H9 (cell line): ENCODE measurements at regions not wholly inside any gene's neighbourhood (a gene's known extent, or its start where the extent isn't known, plus 50 kb on each side); places are given as distances from the start of the nearest gene placed in this dataset.

Source experiments
- DNase-seq: peaks from one replicate; pipeline ENCODE4 v3.0.0-alpha.2; 2017
- H2AFZ ChIP-seq: one replicate; pipeline ENCODE4 v1.6.1; 2013; ENCODE audit warnings: mild to moderate bottlenecking, low read length, control low read depth, moderate library complexity
- H2AK5ac ChIP-seq: 2 replicates; pipeline ENCODE4 v1.6.1; 2013; ENCODE audit warnings: low read length, control low read depth, mixed read lengths; ENCODE audit not compliant: insufficient read length
- H2BK120ac ChIP-seq: one replicate; pipeline ENCODE4 v1.6.1; 2013; ENCODE audit warnings: low read depth, mild to moderate bottlenecking, low read length, control low read depth, inconsistent platforms; ENCODE audit not compliant: poor library complexity, severe bottlenecking
- H2BK12ac ChIP-seq: 2 replicates; pipeline ENCODE4 v1.6.1; 2013; ENCODE audit warnings: low read length, control low read depth, mixed read lengths, low read depth; ENCODE audit not compliant: insufficient read length
- H2BK15ac ChIP-seq: 2 replicates; pipeline ENCODE4 v1.6.1; 2013; ENCODE audit warnings: low read depth, low read length, control low read depth
- H2BK20ac ChIP-seq: one replicate; pipeline ENCODE4 v1.6.1; 2013; ENCODE audit warnings: low read depth, mild to moderate bottlenecking, low read length, control low read depth, inconsistent platforms; ENCODE audit not compliant: poor library complexity, severe bottlenecking
- H2BK5ac ChIP-seq: 2 replicates; pipeline ENCODE4 v1.6.1; 2013; ENCODE audit warnings: low read length, control low read depth, mixed read lengths; ENCODE audit not compliant: insufficient read length
- H3K14ac ChIP-seq: 2 replicates; pipeline ENCODE4 v1.6.1; 2013; ENCODE audit warnings: low read length, control low read depth; ENCODE audit not compliant: insufficient read depth
- H3K18ac ChIP-seq: 2 replicates; pipeline ENCODE4 v1.6.1; 2013; ENCODE audit warnings: low read depth, mild to moderate bottlenecking, mixed read lengths, low read length, control low read depth; ENCODE audit not compliant: insufficient read length
- H3K23ac ChIP-seq: 2 replicates; pipeline ENCODE4 v1.6.1; 2013; ENCODE audit warnings: low read length, control low read depth, mixed read lengths, low read depth; ENCODE audit not compliant: insufficient read length
- H3K23me2 ChIP-seq: 2 replicates; pipeline ENCODE4 v1.6.1; 2013; ENCODE audit warnings: low read depth, mild to moderate bottlenecking, mixed read lengths, low read length, control low read depth; ENCODE audit not compliant: insufficient read length, poor library complexity, severe bottlenecking
- H3K27ac ChIP-seq: 2 replicates; pipeline ENCODE4 v1.5.1; 2013; ENCODE audit warnings: low read length, control low read depth, mixed read lengths, low read depth; ENCODE audit not compliant: insufficient read length
- H3K27me3 ChIP-seq: 2 replicates; pipeline ENCODE4 v1.6.1; 2013; ENCODE audit warnings: low read length, control low read depth, inconsistent platforms; ENCODE audit not compliant: insufficient read depth
- H3K4ac ChIP-seq: 2 replicates; pipeline ENCODE4 v1.6.1; 2013; ENCODE audit warnings: low read depth, mild to moderate bottlenecking, control low read depth, inconsistent platforms, low read length, moderate library complexity
- H3K4me1 ChIP-seq: 2 replicates; pipeline ENCODE4 v1.6.1; 2013; ENCODE audit warnings: low read length, control low read depth, inconsistent platforms; ENCODE audit not compliant: insufficient read depth
- H3K4me2 ChIP-seq: 2 replicates; pipeline ENCODE4 v1.6.1; 2013; ENCODE audit warnings: low read length, control low read depth, mixed read lengths; ENCODE audit not compliant: insufficient read length, insufficient read depth
- H3K56ac ChIP-seq: 2 replicates; pipeline ENCODE4 v1.6.1; 2013; ENCODE audit warnings: low read depth, mild to moderate bottlenecking, mixed read lengths, low read length, control low read depth; ENCODE audit not compliant: insufficient read length
- H3K79me1 ChIP-seq: 2 replicates; pipeline ENCODE4 v1.6.1; 2013; ENCODE audit warnings: low read depth, mild to moderate bottlenecking, moderate library complexity, low read length, control low read depth, inconsistent platforms; ENCODE audit not compliant: insufficient read depth, poor library complexity, severe bottlenecking
- H3K79me2 ChIP-seq: 2 replicates; pipeline ENCODE4 v1.6.1; 2013; ENCODE audit warnings: low read length, control low read depth, inconsistent platforms; ENCODE audit not compliant: insufficient read depth
- H3K9ac ChIP-seq: 2 replicates; pipeline ENCODE4 v1.6.1; 2013; ENCODE audit warnings: low read length, control low read depth, mixed read lengths; ENCODE audit not compliant: insufficient read length; ENCODE audit errors: extremely low read depth
- H3K9me3 ChIP-seq: one replicate; pipeline ENCODE4 v1.6.1; 2013; ENCODE audit warnings: low read depth, low read length, inconsistent platforms; ENCODE audit not compliant: control insufficient read depth
- H3T11ph ChIP-seq: one replicate; pipeline ENCODE4 v1.6.1; 2013; ENCODE audit warnings: mild to moderate bottlenecking, low read length, control low read depth, inconsistent platforms
- H4K20me1 ChIP-seq: one replicate; pipeline ENCODE4 v1.6.1; 2013; ENCODE audit not compliant: control insufficient read depth, insufficient read length, insufficient read depth
- H4K5ac ChIP-seq: 2 replicates; pipeline ENCODE4 v1.6.1; 2013; ENCODE audit warnings: low read depth, mild to moderate bottlenecking, mixed read lengths, low read length, control low read depth; ENCODE audit not compliant: insufficient read length
- H4K8ac ChIP-seq: replicated peaks from 2 replicates; pipeline ENCODE4 v1.6.1; 2013; ENCODE audit warnings: low read length, control low read depth, mixed read lengths, low read depth; ENCODE audit not compliant: insufficient read length
- H4K91ac ChIP-seq: 2 replicates; pipeline ENCODE4 v1.6.1; 2013; ENCODE audit warnings: low read depth, mild to moderate bottlenecking, moderate library complexity, mixed read lengths, low read length, control low read depth; ENCODE audit not compliant: insufficient read length
- H3K27ac Mint-ChIP-seq, 3 experiments: 2 replicates in 2 of 3; 3 replicates in 1 of 3; pipeline ENCODE4 v1.8.0; 2020 to 2021; ENCODE audit warnings: mixed read lengths in 3 of 3, mild to moderate bottlenecking in 1 of 3, moderate library complexity in 1 of 3
- H3K27me3 Mint-ChIP-seq: 2 replicates; pipeline ENCODE4 v1.8.0; 2021; ENCODE audit warnings: low read depth, mild to moderate bottlenecking, moderate library complexity, mixed read lengths
- H3K36me3 Mint-ChIP-seq, 3 experiments: 2 replicates in 2 of 3; 3 replicates in 1 of 3; pipeline ENCODE4 v1.8.0; 2020 to 2021; ENCODE audit warnings: low read depth in 3 of 3, mixed read lengths in 3 of 3; ENCODE audit not compliant: insufficient read depth in 1 of 3
- H3K4me1 Mint-ChIP-seq, 2 experiments: 2 replicates each; pipeline ENCODE4 v1.8.0; 2020; ENCODE audit warnings: mixed read lengths in 2 of 2
- H3K4me3 Mint-ChIP-seq, 2 experiments: 2 replicates in 1 of 2; 3 replicates in 1 of 2; pipeline ENCODE4 v1.8.0; 2020 to 2021; ENCODE audit warnings: mild to moderate bottlenecking in 2 of 2, mixed read lengths in 2 of 2, moderate library complexity in 1 of 2
- H3K9me3 Mint-ChIP-seq, 2 experiments: 2 replicates in 1 of 2; 3 replicates in 1 of 2; pipeline ENCODE4 v1.8.0; 2020; ENCODE audit warnings: mild to moderate bottlenecking in 2 of 2, mixed read lengths in 2 of 2, moderate library complexity in 1 of 2
- WGBS: extraction: QIAGEN DNeasy Blood & Tissue Kit; methylation state at CpG from one replicate; pipeline ENCODE4 v1.1.7; 2013; ENCODE audit warnings: missing lambda C conversion rate, low lambda C conversion rate, mixed read lengths; ENCODE audit not compliant: insufficient read length; ENCODE audit errors: extremely low coverage; 5-methylcytosine and 5-hydroxymethylcytosine counted together
- TF ChIP-seq, protein P1 (sequence below): fragments of 200-600 bp; sonication (generic); conservative IDR thresholded peaks from 3 replicates; pipeline ENCODE4 v1.8.0; 2021; ENCODE audit warnings: antibody characterized with exemption, mild to moderate bottlenecking

DNA sequence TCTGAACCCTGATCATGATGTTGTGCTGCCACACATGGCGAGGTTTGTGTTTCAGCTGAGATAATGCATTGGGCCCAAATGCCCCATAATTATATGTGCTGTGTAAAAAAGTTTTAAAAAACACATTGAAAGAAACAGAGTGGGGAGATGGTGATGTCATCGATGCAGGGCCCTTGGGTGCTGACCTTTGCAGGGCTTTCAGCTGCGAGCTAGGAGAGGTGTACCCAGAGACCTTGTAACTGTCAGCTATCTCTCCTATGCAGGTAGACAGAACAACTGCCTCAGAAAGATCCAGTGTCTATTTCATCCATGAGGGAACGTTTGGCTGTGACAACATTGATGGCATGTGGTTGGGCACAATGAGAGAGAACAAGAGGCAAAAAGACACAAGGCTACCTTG lies 286.9 kb upstream of the CELF4 start:
- Mint-ChIP-seq H3K4me3 (no peak overlapping the region), H3K27me3 (no peaks in the 10 kb centered on the region), H3K27ac (no peak overlapping the region), H3K4me1 (0 out of 4 replicates have a peak, but pooled peaks cover 0 to 5% of the 10 kb centered on the region in 2 experiments), H3K36me3 (no peaks in the 10 kb centered on the region; a peak in 2 of 7 replicates), H3K9me3 (peaks cover 3 to 5% of the 10 kb centered on the region in 2 experiments; a peak in 2 of 5 replicates)
- Histone ChIP-seq H2AK5ac (no peak overlapping the region), H3K4me1 (no peaks in the 10 kb centered on the region), H4K20me1 (no peaks in the 10 kb centered on the region), H4K8ac (no peak overlapping the region), H2BK12ac (no peak overlapping the region), H3K27me3 (no peaks in the 10 kb centered on the region), H4K91ac (no peak overlapping the region), H3K79me2 (no peaks in the 10 kb centered on the region), H3K18ac (no peak overlapping the region), H3K27ac (no peak overlapping the region), H3K9me3 (no peaks in the 10 kb centered on the region), H3K79me1 (no peaks in the 10 kb centered on the region), H3T11ph (no peak overlapping the region), H2BK20ac (no peak overlapping the region), H2BK15ac (no peak overlapping the region), H3K23ac (no peak overlapping the region), H2BK5ac (no peak overlapping the region), H3K14ac (no peak overlapping the region), H3K4ac (no peak overlapping the region), H4K5ac (no peak overlapping the region), H3K9ac (no peak overlapping the region), H3K23me2 (no peaks in the 10 kb centered on the region), H3K4me2 (no peak overlapping the region), H2AFZ (no peak overlapping the region), H3K56ac (no peak overlapping the region), H2BK120ac (no peak overlapping the region)
- no CpG with 5 or more reads among the region's 4 CpGs for WGBS
- TF ChIP-seq, protein P1, sequence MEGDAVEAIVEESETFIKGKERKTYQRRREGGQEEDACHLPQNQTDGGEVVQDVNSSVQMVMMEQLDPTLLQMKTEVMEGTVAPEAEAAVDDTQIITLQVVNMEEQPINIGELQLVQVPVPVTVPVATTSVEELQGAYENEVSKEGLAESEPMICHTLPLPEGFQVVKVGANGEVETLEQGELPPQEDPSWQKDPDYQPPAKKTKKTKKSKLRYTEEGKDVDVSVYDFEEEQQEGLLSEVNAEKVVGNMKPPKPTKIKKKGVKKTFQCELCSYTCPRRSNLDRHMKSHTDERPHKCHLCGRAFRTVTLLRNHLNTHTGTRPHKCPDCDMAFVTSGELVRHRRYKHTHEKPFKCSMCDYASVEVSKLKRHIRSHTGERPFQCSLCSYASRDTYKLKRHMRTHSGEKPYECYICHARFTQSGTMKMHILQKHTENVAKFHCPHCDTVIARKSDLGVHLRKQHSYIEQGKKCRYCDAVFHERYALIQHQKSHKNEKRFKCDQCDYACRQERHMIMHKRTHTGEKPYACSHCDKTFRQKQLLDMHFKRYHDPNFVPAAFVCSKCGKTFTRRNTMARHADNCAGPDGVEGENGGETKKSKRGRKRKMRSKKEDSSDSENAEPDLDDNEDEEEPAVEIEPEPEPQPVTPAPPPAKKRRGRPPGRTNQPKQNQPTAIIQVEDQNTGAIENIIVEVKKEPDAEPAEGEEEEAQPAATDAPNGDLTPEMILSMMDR, result no peak
- no peak for DNase-seq
